Heart left ventricle (tissue), 13 donors: ENCODE measurements at regions not wholly inside any gene's neighbourhood (a gene's known extent, or its start where the extent isn't known, plus 50 kb on each side); places are given as distances from the start of the nearest gene placed in this dataset.

ENCODE experiments used
- POLR2A ChIP-seq, 2 donors: fragments of 450-650 bp; IDR thresholded peaks; one replicate each; pipeline ENCODE4 v1.6.1; 2017; ENCODE audit warnings: antibody characterized with exemption in 2 of 2, mild to moderate bottlenecking in 2 of 2, moderate library complexity in 2 of 2
- TF ChIP-seq, protein P1 (sequence below), 12 donors: fragments of 200-600 bp; sonication (generic) in 4 of 12; IDR thresholded peaks; one replicate each; pipeline versions ENCODE4 v1.5.0 to v1.8.0; 2018 to 2022; ENCODE audit warnings: antibody characterized with exemption in 12 of 12, mild to moderate bottlenecking in 5 of 12
- donor health status: ischemic (EF 13 %, LVEDD 7.1; RV severe dilation, severe dysfunction).
- donor health status: DM: no; HTN: yes; CAD: no.
- donor health status: DM: no; HTN: no; CAD: no.
- donor health status: ischemic (EF 25% LVEDD 6.9; RV normal size, moderate dysfunction).
- donor health status: ischemic (EF 25% LVEDD 5.7; RV mildly dilated, moderate dysfunction).
- donor health status: ischemic (EF 35%, LVEDD 5.7; RV mildly dilated, moderate dysfunction).
- donor health status: nonischemic (EF 11% LVEDD 7.7; RV severe dilation, severe dysfunction).
- donor health status: DM: yes; HTN: yes; CAD: no.
- donor health status: PGD.
- donor health status: ischemic (EF 29% LVEDD 5.4; RV normal size, mild dysfunction).
- donor health status: nonischemic (EF 23%, LVEDD 6.1; RV moderate dilation, normal function).

DNA sequence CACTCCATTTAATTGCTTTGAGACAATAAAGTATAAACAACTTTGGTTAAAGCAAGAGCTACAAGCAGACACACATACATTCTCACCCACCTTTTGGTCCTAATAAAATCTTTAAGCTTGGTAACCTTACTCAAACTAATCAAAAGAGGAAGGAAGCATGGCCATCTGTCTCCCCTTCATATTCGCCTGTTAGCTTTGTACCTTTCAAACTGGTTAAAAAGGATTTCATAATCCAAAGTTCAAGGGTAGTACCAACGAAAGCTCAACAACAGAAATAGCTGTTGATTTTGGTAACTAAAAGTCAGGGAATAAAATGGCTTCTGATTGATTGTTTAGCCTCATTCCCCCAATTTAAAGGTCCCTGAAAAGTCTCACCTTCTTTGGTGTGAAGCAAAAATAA lies 456.9 kb downstream of the BCAT1 start:
- TF ChIP-seq, protein P1, sequence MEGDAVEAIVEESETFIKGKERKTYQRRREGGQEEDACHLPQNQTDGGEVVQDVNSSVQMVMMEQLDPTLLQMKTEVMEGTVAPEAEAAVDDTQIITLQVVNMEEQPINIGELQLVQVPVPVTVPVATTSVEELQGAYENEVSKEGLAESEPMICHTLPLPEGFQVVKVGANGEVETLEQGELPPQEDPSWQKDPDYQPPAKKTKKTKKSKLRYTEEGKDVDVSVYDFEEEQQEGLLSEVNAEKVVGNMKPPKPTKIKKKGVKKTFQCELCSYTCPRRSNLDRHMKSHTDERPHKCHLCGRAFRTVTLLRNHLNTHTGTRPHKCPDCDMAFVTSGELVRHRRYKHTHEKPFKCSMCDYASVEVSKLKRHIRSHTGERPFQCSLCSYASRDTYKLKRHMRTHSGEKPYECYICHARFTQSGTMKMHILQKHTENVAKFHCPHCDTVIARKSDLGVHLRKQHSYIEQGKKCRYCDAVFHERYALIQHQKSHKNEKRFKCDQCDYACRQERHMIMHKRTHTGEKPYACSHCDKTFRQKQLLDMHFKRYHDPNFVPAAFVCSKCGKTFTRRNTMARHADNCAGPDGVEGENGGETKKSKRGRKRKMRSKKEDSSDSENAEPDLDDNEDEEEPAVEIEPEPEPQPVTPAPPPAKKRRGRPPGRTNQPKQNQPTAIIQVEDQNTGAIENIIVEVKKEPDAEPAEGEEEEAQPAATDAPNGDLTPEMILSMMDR (IDR thresholded peaks at IDR 0.05), result no peak
- no peak for TF ChIP-seq POLR2A (IDR thresholded peaks at IDR 0.05)
